Panc1 (cell line): ENCODE measurements at regions not wholly inside any gene's neighbourhood (a gene's known extent, or its start where the extent isn't known, plus 50 kb on each side); places are given as distances from the start of the nearest gene placed in this dataset.

Experiments
- ATAC-seq: fragments of 200-7000 bp; cut with Tn5 transposase; 2 replicates; pipeline ENCODE4 v1.9.1; 2020; ENCODE audit warnings: mild to moderate bottlenecking, moderate library complexity
- BruUV-seq: library from RNA; stranded (reverse); fragments of 400-500 nt; replicated peaks from 2 replicates; lab custom pipeline; 2021; lab: Mats Ljungman, UMichigan
- CTCF ChIA-PET: fragments of 300-600 bp; sonication (Branson Sonifier 250); formaldehyde crosslinking; loops from one replicate; lab custom pipeline; 2022; ENCODE audit warnings: antibody characterized with exemption; lab: Charles Lee
- POLR2A ChIA-PET: fragments of 300-600 bp; sonication (Branson Sonifier 250); formaldehyde crosslinking; loops from one replicate; lab custom pipeline; 2022; ENCODE audit warnings: antibody characterized with exemption; lab: Charles Lee
- DNase-seq: peaks from one replicate; pipeline ENCODE4 v3.0.0-alpha.2; 2010; ENCODE audit warnings: low read depth, low spot score
- H3K27ac ChIP-seq: 2 replicates; pipeline ENCODE4 v1.5.1; 2011; ENCODE audit warnings: mild to moderate bottlenecking, low read length, inconsistent platforms
- H3K27me3 ChIP-seq: fragments of 200-500 bp; sonication (Bioruptor generic); 2 replicates; pipeline ENCODE4 v1.6.0; 2014; ENCODE audit warnings: low read length, inconsistent platforms; ENCODE audit not compliant: control insufficient read depth, insufficient read depth
- H3K36me3 ChIP-seq: fragments of 200-500 bp; sonication (Bioruptor generic); 2 replicates; pipeline ENCODE4 v1.5.1; 2014; ENCODE audit warnings: inconsistent platforms, mild to moderate bottlenecking, low read length, moderate library complexity; ENCODE audit not compliant: control insufficient read depth, insufficient read depth
- H3K4me1 ChIP-seq: 2 replicates; pipeline ENCODE4 v1.5.1; 2011; ENCODE audit warnings: inconsistent platforms, mild to moderate bottlenecking, low read length, moderate library complexity; ENCODE audit not compliant: control insufficient read depth, insufficient read depth
- H3K4me3 ChIP-seq, 2 experiments: 2 replicates each; pipeline ENCODE4 v1.5.1; 2011 to 2012; ENCODE audit warnings: low read depth in 2 of 2, low read length in 2 of 2, mild to moderate bottlenecking in 2 of 2, inconsistent platforms in 1 of 2, moderate library complexity in 1 of 2
- H3K9me3 ChIP-seq: fragments of 200-500 bp; sonication (Bioruptor generic); 2 replicates; pipeline ENCODE4 v1.5.1; 2014; ENCODE audit warnings: low read depth, mild to moderate bottlenecking, inconsistent platforms, low read length, moderate library complexity; ENCODE audit not compliant: control insufficient read depth, insufficient read depth
- POLR2AphosphoS5 ChIP-seq: IDR thresholded peaks from 2 replicates; pipeline ENCODE4 v1.6.1; 2012; ENCODE audit warnings: mild to moderate bottlenecking, low read depth, low read length, moderate library complexity
- SIN3A ChIP-seq: IDR thresholded peaks from 2 replicates; pipeline ENCODE4 v1.6.1; 2012; ENCODE audit warnings: low read depth, mild to moderate bottlenecking, low read length, moderate library complexity, borderline replicate concordance; ENCODE audit not compliant: insufficient read depth
- TCF7L2 ChIP-seq: IDR thresholded peaks from 2 replicates; pipeline ENCODE4 v1.6.1; 2011; ENCODE audit warnings: mild to moderate bottlenecking, low read depth, low read length, inconsistent platforms
- in situ Hi-C: cut with HindIII; loops from 2 replicates; pipeline ENCODE4 v1.10.0; 2016; ENCODE audit warnings: low sequenced_read_pairs, low pct_unique_long_range_greater_than_20kb
- intact Hi-C: fragments of 100-400 bp; cut with micrococcal nuclease; formaldehyde crosslinking; loops from one replicate; pipeline ENCODE4 v1.10.0; 2022; ENCODE audit not compliant: unreplicated experiment
- TF ChIP-seq, protein P1 (sequence below): fragments of 450-650 bp; IDR thresholded peaks from 2 replicates; pipeline ENCODE4 v1.5.1; 2017; ENCODE audit warnings: mild to moderate bottlenecking
- TF ChIP-seq, protein P2 (sequence below), 2 experiments: IDR thresholded peaks; 2 replicates each; pipeline ENCODE4 v1.6.1; 2011 to 2012; ENCODE audit warnings: low read depth in 2 of 2, control low read depth in 1 of 2, low read length in 1 of 2, mild to moderate bottlenecking in 1 of 2, moderate library complexity in 1 of 2; ENCODE audit not compliant: insufficient read depth in 1 of 2

DNA sequence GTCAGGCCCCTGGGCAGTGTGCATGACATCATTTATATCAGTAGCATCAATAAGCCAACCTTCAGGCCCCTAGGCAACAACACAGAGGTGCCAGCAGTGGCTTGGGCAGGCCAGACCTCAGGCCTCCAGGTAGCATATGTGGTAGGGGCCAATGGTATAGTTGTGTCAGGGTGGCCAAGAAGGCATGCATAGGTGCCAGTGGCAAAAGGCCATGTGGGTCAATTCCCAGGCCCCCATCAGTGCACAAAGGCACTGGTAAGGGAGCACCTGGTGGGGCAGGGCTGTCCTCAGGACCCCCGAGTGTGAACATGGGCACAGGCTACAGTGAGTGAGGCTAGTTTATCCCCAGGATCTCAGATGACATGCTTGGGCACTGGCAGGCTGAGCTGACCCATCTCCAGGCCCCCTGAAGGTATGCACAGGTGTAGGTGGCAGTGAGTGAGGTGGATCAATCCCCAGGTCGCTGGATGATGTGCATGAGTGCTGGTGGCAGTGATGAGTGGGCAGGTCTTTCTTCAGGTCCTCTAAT, 244.1 kb upstream of the ZNF385D start:
- POLR2A ChIA-PET, result no interaction called here
- DNase-seq, result no peak
- intact Hi-C loops (no loop called here), in situ Hi-C loops (no loop called here)
- Histone ChIP-seq H3K27ac (no peak overlapping the region), H3K4me3 (no peak overlapping the region), H3K36me3 (no peaks in the 10 kb centered on the region), H3K27me3 (no peaks in the 10 kb centered on the region), H3K4me1 (no peaks in the 10 kb centered on the region), H3K9me3 (no peaks in the 10 kb centered on the region)
- no TSS peak for BruUV-seq
- ATAC-seq, result no peak
- CTCF ChIA-PET, result no interaction called here
- TF ChIP-seq SIN3A (no peak), POLR2AphosphoS5 (no peak), TCF7L2 (no peak)
- TF ChIP-seq, protein P1, sequence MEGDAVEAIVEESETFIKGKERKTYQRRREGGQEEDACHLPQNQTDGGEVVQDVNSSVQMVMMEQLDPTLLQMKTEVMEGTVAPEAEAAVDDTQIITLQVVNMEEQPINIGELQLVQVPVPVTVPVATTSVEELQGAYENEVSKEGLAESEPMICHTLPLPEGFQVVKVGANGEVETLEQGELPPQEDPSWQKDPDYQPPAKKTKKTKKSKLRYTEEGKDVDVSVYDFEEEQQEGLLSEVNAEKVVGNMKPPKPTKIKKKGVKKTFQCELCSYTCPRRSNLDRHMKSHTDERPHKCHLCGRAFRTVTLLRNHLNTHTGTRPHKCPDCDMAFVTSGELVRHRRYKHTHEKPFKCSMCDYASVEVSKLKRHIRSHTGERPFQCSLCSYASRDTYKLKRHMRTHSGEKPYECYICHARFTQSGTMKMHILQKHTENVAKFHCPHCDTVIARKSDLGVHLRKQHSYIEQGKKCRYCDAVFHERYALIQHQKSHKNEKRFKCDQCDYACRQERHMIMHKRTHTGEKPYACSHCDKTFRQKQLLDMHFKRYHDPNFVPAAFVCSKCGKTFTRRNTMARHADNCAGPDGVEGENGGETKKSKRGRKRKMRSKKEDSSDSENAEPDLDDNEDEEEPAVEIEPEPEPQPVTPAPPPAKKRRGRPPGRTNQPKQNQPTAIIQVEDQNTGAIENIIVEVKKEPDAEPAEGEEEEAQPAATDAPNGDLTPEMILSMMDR, result no peak
- TF ChIP-seq, protein P2, sequence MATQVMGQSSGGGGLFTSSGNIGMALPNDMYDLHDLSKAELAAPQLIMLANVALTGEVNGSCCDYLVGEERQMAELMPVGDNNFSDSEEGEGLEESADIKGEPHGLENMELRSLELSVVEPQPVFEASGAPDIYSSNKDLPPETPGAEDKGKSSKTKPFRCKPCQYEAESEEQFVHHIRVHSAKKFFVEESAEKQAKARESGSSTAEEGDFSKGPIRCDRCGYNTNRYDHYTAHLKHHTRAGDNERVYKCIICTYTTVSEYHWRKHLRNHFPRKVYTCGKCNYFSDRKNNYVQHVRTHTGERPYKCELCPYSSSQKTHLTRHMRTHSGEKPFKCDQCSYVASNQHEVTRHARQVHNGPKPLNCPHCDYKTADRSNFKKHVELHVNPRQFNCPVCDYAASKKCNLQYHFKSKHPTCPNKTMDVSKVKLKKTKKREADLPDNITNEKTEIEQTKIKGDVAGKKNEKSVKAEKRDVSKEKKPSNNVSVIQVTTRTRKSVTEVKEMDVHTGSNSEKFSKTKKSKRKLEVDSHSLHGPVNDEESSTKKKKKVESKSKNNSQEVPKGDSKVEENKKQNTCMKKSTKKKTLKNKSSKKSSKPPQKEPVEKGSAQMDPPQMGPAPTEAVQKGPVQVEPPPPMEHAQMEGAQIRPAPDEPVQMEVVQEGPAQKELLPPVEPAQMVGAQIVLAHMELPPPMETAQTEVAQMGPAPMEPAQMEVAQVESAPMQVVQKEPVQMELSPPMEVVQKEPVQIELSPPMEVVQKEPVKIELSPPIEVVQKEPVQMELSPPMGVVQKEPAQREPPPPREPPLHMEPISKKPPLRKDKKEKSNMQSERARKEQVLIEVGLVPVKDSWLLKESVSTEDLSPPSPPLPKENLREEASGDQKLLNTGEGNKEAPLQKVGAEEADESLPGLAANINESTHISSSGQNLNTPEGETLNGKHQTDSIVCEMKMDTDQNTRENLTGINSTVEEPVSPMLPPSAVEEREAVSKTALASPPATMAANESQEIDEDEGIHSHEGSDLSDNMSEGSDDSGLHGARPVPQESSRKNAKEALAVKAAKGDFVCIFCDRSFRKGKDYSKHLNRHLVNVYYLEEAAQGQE (IDR thresholded peaks at IDR 0.05; ENCODE audit: insufficient read depth in 1 of 2, low read depth in 2 of 2, low read length in 1 of 2), result no peak

DNA sequence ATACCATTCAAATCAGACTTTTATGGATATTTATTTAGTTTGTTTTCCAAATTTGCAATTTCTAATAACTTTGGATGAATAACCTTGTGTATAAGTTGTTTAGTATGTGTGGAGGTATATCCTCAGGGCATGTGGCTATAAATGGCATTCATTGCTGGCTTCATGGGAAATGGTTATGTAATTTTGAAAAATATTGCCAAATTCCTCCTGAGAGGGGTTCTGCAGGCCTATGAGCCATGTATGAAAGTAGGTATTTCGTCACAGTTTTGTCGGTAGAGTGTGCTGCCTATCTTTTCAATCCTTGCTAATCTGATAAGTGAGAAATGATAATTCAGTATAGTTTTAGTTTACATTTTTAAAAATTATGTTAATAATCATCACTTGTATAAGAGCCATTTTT, 256.4 kb upstream of the ZNF385D start:
- TF ChIP-seq TCF7L2, result no peak
- no peak for TF ChIP-seq SIN3A
- TF ChIP-seq POLR2AphosphoS5, result no peak
- TF ChIP-seq, protein P1, result no peak
- TF ChIP-seq, protein P2 (IDR thresholded peaks at IDR 0.05; ENCODE audit: insufficient read depth in 1 of 2, low read depth in 2 of 2, low read length in 1 of 2), result no peak
- ATAC-seq (no peak), DNase-seq (no peak)
- Histone ChIP-seq H3K9me3 (no peaks in the 10 kb centered on the region), H3K27me3 (no peaks in the 10 kb centered on the region), H3K27ac (no peak overlapping the region), H3K36me3 (no peaks in the 10 kb centered on the region), H3K4me3 (no peak overlapping the region), H3K4me1 (no peaks in the 10 kb centered on the region)
- intact Hi-C loops, result no loop called here
- in situ Hi-C loops, result no loop called here
- ChIA-PET CTCF (no interaction called here), POLR2A (no interaction called here)
- BruUV-seq, result no TSS peak
